Smooth muscle cell (in vitro differentiated cells): ENCODE measurements at regions not wholly inside any gene's neighbourhood (a gene's known extent, or its start where the extent isn't known, plus 50 kb on each side); places are given as distances from the start of the nearest gene placed in this dataset.

ENCODE experiments used
- DNase-seq: peaks from one replicate; lab custom pipeline; 2025; ENCODE audit not compliant: unreplicated experiment; lab: John Stamatoyannopoulos, UW
- H2AFZ ChIP-seq: fragments of 200-600 bp; sonication (generic); 2 replicates; pipeline ENCODE4 v1.6.0; 2016; ENCODE audit warnings: antibody characterized with exemption, low read depth, mild to moderate bottlenecking
- H3F3A ChIP-seq: fragments of 200-600 bp; sonication (generic); 2 replicates; pipeline ENCODE4 v1.6.0; 2017; ENCODE audit warnings: antibody characterized with exemption, low read depth
- H3K27ac ChIP-seq: fragments of 200-600 bp; sonication (generic); 2 replicates; pipeline ENCODE4 v1.5.1; 2016; ENCODE audit warnings: low read depth, mild to moderate bottlenecking
- H3K27me3 ChIP-seq: fragments of 200-600 bp; sonication (generic); 2 replicates; pipeline ENCODE4 v1.6.1; 2016; ENCODE audit warnings: low read depth, mild to moderate bottlenecking
- H3K36me3 ChIP-seq: fragments of 200-600 bp; sonication (generic); 2 replicates; pipeline ENCODE4 v1.5.1; 2016; ENCODE audit warnings: low read depth
- H3K4me1 ChIP-seq: fragments of 200-600 bp; sonication (generic); 2 replicates; pipeline ENCODE4 v1.5.1; 2016; ENCODE audit warnings: low read depth
- H3K4me2 ChIP-seq: fragments of 200-600 bp; sonication (generic); 2 replicates; pipeline ENCODE4 v1.6.0; 2016; ENCODE audit warnings: mild to moderate bottlenecking
- H3K4me3 ChIP-seq: fragments of 200-600 bp; sonication (generic); 2 replicates; pipeline ENCODE4 v1.5.1; 2016; ENCODE audit warnings: mild to moderate bottlenecking
- H3K79me2 ChIP-seq: fragments of 200-600 bp; sonication (generic); 2 replicates; pipeline ENCODE4 v1.6.0; 2016; ENCODE audit warnings: low read depth, mild to moderate bottlenecking
- H3K9ac ChIP-seq: fragments of 200-600 bp; sonication (generic); 2 replicates; pipeline ENCODE4 v1.6.0; 2016; ENCODE audit warnings: low read depth
- H3K9me3 ChIP-seq: fragments of 200-600 bp; sonication (generic); replicated peaks from 2 replicates; pipeline ENCODE4 v1.5.1; 2016; ENCODE audit warnings: low read depth
- H4K20me1 ChIP-seq: fragments of 200-600 bp; sonication (generic); 2 replicates; pipeline ENCODE4 v1.6.0; 2016; ENCODE audit warnings: low read depth
- WGBS: methylation state at CpG from one replicate; pipeline ENCODE4 v1.1.7; 2016; ENCODE audit warnings: low lambda C conversion rate; 5-methylcytosine and 5-hydroxymethylcytosine counted together
- TF ChIP-seq, protein P1 (sequence below): fragments of 200-600 bp; sonication (generic); IDR thresholded peaks from 2 replicates; pipeline ENCODE4 v1.5.1; 2017; ENCODE audit warnings: borderline replicate concordance, mild to moderate bottlenecking, antibody characterized with exemption; ENCODE audit not compliant: insufficient read depth, poor library complexity, severe bottlenecking

- WGBS = 92% methylated on average over 4 of the region's 4 CpGs
- no peak for DNase-seq
- H3F3A ChIP-seq = no peaks in the 10 kb centered on the region
These were observed 125.9 kb downstream of the SEMA6D start for GRCh38 chr15:47843124-47843663.

DNA sequence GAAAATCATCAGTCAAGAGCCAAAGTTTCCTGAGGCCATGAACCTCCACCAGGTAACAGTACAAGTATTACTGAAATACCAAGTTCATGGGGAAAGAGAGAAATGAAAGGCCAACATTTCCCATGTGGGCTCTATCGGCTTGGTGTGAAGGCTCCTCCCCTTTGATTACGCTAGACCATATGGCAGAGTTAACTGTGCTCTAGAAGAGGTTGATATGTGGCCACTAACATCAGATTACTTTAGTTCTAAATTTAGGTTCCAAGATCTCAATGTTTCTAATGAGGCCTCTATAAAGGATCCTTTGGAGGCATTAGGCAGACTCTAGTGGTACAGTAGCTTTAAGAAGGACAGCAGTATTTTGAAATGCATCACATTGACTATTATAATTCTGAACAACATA is 127.1 kb downstream of the SEMA6D start:
- H3K4me1 ChIP-seq = no peaks in the 10 kb centered on the region
- no peaks in the 10 kb centered on the region for H3K27me3 ChIP-seq
- no peak overlapping the region for H3K27ac ChIP-seq
- no peaks in the 10 kb centered on the region for H4K20me1 ChIP-seq
- TF ChIP-seq, protein P1, sequence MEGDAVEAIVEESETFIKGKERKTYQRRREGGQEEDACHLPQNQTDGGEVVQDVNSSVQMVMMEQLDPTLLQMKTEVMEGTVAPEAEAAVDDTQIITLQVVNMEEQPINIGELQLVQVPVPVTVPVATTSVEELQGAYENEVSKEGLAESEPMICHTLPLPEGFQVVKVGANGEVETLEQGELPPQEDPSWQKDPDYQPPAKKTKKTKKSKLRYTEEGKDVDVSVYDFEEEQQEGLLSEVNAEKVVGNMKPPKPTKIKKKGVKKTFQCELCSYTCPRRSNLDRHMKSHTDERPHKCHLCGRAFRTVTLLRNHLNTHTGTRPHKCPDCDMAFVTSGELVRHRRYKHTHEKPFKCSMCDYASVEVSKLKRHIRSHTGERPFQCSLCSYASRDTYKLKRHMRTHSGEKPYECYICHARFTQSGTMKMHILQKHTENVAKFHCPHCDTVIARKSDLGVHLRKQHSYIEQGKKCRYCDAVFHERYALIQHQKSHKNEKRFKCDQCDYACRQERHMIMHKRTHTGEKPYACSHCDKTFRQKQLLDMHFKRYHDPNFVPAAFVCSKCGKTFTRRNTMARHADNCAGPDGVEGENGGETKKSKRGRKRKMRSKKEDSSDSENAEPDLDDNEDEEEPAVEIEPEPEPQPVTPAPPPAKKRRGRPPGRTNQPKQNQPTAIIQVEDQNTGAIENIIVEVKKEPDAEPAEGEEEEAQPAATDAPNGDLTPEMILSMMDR = no peak
- no peak overlapping the region for H3K4me3 ChIP-seq
- H3K36me3 ChIP-seq = no peaks in the 10 kb centered on the region
- 96% methylated on average over 2 of the region's 2 CpGs for WGBS
- no peak overlapping the region for H2AFZ ChIP-seq
- no peaks in the 10 kb centered on the region for H3K9me3 ChIP-seq
- no peak overlapping the region for H3K4me2 ChIP-seq
- no peaks in the 10 kb centered on the region for H3F3A ChIP-seq
- H3K9ac ChIP-seq = no peak overlapping the region
- H3K79me2 ChIP-seq = no peaks in the 10 kb centered on the region
- DNase-seq = no peak

More at GRCh38 chr15:47843124-47843663, 125.9 kb downstream of the SEMA6D start:
- H3K4me1 ChIP-seq = no peaks in the 10 kb centered on the region
- no peak overlapping the region for H3K27ac ChIP-seq
- H3K36me3 ChIP-seq = no peaks in the 10 kb centered on the region
- no peaks in the 10 kb centered on the region for H4K20me1 ChIP-seq
- TF ChIP-seq, protein P1 = no peak
- H3K4me3 ChIP-seq = no peak overlapping the region
- no peak overlapping the region for H3K4me2 ChIP-seq
- no peak overlapping the region for H2AFZ ChIP-seq
- H3K79me2 ChIP-seq = no peaks in the 10 kb centered on the region
- no peak overlapping the region for H3K9ac ChIP-seq
- no peaks in the 10 kb centered on the region for H3K27me3 ChIP-seq
- H3K9me3 ChIP-seq = no peaks in the 10 kb centered on the region

DNA sequence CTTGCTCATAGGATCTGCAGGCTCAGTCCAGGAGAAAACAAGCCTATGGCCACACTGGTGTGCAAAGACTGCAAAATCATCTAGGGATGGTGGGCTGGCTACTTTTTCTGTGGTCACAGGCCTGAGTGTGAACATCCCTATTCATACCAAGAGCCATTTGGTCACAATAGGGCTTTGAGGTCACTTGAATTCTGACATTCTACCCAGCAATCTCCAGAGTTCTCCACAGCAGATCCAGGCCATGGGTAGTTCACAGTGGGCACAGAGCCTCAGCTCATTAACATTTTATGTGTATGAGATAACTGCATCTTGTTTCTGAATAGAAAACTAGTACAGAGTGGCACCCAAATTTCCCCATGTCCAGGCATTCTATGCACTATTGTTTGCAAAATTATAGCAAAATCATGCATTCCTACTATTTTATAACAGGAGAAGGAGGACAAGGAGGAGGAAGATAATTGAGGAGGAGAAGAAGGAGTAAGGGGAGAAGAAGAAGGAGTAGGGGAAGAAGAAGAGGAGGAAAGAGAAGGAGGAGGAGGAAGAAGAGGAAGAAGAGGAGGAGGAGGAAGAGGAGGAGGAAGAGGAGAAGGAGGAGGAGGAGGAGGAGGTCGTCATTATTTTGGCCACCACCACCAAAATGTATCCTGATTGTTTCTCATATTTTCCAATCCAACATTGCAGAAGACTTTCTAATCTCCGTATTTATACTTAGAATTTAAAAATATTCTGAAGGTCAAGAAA is 129.0 kb downstream of the SEMA6D start:
- no peaks in the 10 kb centered on the region for H3K79me2 ChIP-seq
- no peak overlapping the region for H3K4me3 ChIP-seq
- H3F3A ChIP-seq = no peaks in the 10 kb centered on the region
- no peak overlapping the region for H3K4me2 ChIP-seq
- no peak overlapping the region for H2AFZ ChIP-seq
- TF ChIP-seq, protein P1 = no peak
- no peaks in the 10 kb centered on the region for H4K20me1 ChIP-seq
- no peaks in the 10 kb centered on the region for H3K4me1 ChIP-seq
- H3K27ac ChIP-seq = no peak overlapping the region
- no peak overlapping the region for H3K9ac ChIP-seq
- no peaks in the 10 kb centered on the region for H3K36me3 ChIP-seq
- DNase-seq = no peak
- no peaks in the 10 kb centered on the region for H3K27me3 ChIP-seq
- WGBS = 96% methylated on average over 2 of the region's 2 CpGs
- H3K9me3 ChIP-seq = no peaks in the 10 kb centered on the region

GRCh38 chr15:47846876-47847275 is 129.6 kb downstream of the SEMA6D start:
- no peaks in the 10 kb centered on the region for H3K79me2 ChIP-seq
- no peak overlapping the region for H3K9ac ChIP-seq
- no peak overlapping the region for H3K4me2 ChIP-seq
- no peak for DNase-seq
- no peaks in the 10 kb centered on the region for H3K9me3 ChIP-seq
- H3K4me1 ChIP-seq = no peaks in the 10 kb centered on the region
- H3K36me3 ChIP-seq = no peaks in the 10 kb centered on the region
- no peak overlapping the region for H3K27ac ChIP-seq
- no peak overlapping the region for H2AFZ ChIP-seq
- H4K20me1 ChIP-seq = no peaks in the 10 kb centered on the region
- WGBS = 84% methylated on average over 3 of the region's 3 CpGs
- no peaks in the 10 kb centered on the region for H3K27me3 ChIP-seq
- TF ChIP-seq, protein P1 = no peak
- H3K4me3 ChIP-seq = no peak overlapping the region
- no peaks in the 10 kb centered on the region for H3F3A ChIP-seq
